ENCODE measurements at regions not wholly inside any gene's neighbourhood (a gene's known extent, or its start where the extent isn't known, plus 50 kb on each side); places are given as distances from the start of the nearest gene placed in this dataset.

DNA sequence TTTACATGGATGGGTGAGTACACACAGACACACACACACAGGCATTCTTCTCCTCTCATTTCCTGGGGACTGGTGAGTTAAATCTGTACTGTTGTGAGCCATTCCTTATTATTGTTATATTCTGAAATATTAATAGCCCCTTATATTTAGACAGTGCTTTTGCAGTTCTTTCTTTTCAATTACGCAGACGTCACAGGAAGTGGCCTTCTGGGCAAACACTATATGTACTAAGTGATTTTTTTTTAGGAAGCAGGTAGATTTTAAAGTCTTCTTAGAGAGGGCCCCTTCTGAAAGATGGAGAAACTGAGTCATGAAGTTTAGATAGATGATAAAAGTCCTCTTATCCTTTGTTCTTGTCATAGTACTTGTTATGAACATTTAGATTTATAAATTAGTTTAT, 1213.6 kb downstream of the VRK1 start:
- TF ChIP-seq, protein P1, sequence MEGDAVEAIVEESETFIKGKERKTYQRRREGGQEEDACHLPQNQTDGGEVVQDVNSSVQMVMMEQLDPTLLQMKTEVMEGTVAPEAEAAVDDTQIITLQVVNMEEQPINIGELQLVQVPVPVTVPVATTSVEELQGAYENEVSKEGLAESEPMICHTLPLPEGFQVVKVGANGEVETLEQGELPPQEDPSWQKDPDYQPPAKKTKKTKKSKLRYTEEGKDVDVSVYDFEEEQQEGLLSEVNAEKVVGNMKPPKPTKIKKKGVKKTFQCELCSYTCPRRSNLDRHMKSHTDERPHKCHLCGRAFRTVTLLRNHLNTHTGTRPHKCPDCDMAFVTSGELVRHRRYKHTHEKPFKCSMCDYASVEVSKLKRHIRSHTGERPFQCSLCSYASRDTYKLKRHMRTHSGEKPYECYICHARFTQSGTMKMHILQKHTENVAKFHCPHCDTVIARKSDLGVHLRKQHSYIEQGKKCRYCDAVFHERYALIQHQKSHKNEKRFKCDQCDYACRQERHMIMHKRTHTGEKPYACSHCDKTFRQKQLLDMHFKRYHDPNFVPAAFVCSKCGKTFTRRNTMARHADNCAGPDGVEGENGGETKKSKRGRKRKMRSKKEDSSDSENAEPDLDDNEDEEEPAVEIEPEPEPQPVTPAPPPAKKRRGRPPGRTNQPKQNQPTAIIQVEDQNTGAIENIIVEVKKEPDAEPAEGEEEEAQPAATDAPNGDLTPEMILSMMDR (IDR thresholded peaks at IDR 0.05; ENCODE audit: poor library complexity, severe bottlenecking): no peak
- no peak for TF ChIP-seq EZH2 (IDR thresholded peaks at IDR 0.05; ENCODE audit: borderline replicate concordance, insufficient read depth, low read length, poor library complexity, severe bottlenecking)
- TF ChIP-seq SMC3 (conservative IDR thresholded peaks at IDR 0.05; ENCODE audit: poor library complexity): no peak
- no peak for TF ChIP-seq POLR2AphosphoS5 (IDR thresholded peaks at IDR 0.05)
- TF ChIP-seq TAF1 (IDR thresholded peaks at IDR 0.05; ENCODE audit: low read depth): no peak
- TF ChIP-seq, protein P2, sequence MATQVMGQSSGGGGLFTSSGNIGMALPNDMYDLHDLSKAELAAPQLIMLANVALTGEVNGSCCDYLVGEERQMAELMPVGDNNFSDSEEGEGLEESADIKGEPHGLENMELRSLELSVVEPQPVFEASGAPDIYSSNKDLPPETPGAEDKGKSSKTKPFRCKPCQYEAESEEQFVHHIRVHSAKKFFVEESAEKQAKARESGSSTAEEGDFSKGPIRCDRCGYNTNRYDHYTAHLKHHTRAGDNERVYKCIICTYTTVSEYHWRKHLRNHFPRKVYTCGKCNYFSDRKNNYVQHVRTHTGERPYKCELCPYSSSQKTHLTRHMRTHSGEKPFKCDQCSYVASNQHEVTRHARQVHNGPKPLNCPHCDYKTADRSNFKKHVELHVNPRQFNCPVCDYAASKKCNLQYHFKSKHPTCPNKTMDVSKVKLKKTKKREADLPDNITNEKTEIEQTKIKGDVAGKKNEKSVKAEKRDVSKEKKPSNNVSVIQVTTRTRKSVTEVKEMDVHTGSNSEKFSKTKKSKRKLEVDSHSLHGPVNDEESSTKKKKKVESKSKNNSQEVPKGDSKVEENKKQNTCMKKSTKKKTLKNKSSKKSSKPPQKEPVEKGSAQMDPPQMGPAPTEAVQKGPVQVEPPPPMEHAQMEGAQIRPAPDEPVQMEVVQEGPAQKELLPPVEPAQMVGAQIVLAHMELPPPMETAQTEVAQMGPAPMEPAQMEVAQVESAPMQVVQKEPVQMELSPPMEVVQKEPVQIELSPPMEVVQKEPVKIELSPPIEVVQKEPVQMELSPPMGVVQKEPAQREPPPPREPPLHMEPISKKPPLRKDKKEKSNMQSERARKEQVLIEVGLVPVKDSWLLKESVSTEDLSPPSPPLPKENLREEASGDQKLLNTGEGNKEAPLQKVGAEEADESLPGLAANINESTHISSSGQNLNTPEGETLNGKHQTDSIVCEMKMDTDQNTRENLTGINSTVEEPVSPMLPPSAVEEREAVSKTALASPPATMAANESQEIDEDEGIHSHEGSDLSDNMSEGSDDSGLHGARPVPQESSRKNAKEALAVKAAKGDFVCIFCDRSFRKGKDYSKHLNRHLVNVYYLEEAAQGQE (IDR thresholded peaks at IDR 0.05; ENCODE audit: borderline replicate concordance): no peak
- no peak for TF ChIP-seq EP300 (conservative IDR thresholded peaks at IDR 0.05; ENCODE audit: poor library complexity, severe bottlenecking)
- no peak for TF ChIP-seq RAD21 (conservative IDR thresholded peaks at IDR 0.05)

Measured in neural cell (in vitro differentiated cells).